H1 (cell line): ENCODE measurements at regions not wholly inside any gene's neighbourhood (a gene's known extent, or its start where the extent isn't known, plus 50 kb on each side); places are given as distances from the start of the nearest gene placed in this dataset.

Experiments used
- NRF1 ChIP-seq: IDR thresholded peaks from 2 replicates; pipeline ENCODE4 v1.6.1; 2011; ENCODE audit warnings: mild to moderate bottlenecking, low read depth, low read length, improper control_type of control experiment
- POLR2A ChIP-seq, 2 experiments: IDR thresholded peaks; 1 replicate in 1 of 2; 2 replicates in 1 of 2; pipeline ENCODE4 v1.6.1; 2011; ENCODE audit warnings: low read depth in 2 of 2, low read length in 2 of 2, mild to moderate bottlenecking in 2 of 2; ENCODE audit errors: control extremely low read depth in 1 of 2
- RNF2 ChIP-seq: fragments of 200-900, 300-1000 bp; sonication (generic); IDR thresholded peaks from 2 replicates; pipeline ENCODE4 v1.7.1; 2016; ENCODE audit warnings: borderline replicate concordance, low read depth, mild to moderate bottlenecking, antibody characterized with exemption, low read length; ENCODE audit not compliant: poor library complexity, severe bottlenecking; ENCODE audit errors: missing control alignments
- TF ChIP-seq, protein P1 (sequence below), 3 experiments: IDR thresholded peaks; 1 replicate in 2 of 3; 2 replicates in 1 of 3; pipeline versions ENCODE4 v1.5.1 to v1.6.1; 2011; ENCODE audit warnings: low read length in 3 of 3, mild to moderate bottlenecking in 3 of 3, inconsistent platforms in 2 of 3, low read depth in 1 of 3, moderate library complexity in 1 of 3; ENCODE audit not compliant: insufficient read depth in 1 of 3; ENCODE audit errors: control extremely low read depth in 1 of 3

DNA sequence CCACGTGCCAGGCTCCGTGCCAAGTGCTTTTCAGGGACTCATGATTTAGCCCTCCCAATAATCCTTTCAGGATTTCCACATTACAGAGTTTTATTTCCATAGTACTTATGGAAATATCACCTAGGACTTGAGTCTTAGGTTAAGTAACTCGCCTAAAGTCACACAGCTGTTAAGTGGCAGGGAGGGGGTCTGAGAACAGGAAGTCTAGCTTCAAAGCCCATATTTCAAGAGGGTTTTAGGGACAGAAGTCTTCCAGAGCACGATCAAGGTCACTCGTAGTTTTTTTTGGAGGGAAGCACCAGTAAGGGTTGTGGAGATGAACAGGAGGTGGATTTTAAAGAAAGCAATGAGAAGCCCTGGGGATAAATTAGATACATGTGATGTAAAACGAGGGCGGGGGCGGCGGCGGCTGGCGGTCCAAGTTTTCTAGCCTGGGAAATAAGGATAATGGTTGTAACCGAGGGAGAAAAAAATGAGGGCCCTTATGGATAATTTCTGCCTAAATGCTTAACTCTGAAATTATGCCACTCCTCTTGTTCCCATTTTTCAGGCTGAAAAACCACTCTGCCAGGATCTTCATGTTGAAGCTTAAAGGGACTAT is 192.6 kb upstream of the FOXN3 start:
- TF ChIP-seq, protein P1, sequence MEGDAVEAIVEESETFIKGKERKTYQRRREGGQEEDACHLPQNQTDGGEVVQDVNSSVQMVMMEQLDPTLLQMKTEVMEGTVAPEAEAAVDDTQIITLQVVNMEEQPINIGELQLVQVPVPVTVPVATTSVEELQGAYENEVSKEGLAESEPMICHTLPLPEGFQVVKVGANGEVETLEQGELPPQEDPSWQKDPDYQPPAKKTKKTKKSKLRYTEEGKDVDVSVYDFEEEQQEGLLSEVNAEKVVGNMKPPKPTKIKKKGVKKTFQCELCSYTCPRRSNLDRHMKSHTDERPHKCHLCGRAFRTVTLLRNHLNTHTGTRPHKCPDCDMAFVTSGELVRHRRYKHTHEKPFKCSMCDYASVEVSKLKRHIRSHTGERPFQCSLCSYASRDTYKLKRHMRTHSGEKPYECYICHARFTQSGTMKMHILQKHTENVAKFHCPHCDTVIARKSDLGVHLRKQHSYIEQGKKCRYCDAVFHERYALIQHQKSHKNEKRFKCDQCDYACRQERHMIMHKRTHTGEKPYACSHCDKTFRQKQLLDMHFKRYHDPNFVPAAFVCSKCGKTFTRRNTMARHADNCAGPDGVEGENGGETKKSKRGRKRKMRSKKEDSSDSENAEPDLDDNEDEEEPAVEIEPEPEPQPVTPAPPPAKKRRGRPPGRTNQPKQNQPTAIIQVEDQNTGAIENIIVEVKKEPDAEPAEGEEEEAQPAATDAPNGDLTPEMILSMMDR (IDR thresholded peaks at IDR 0.05; ENCODE audit: control extremely low read depth in 1 of 3, insufficient read depth in 1 of 3, low read depth in 1 of 3, low read length in 3 of 3), result no peak
- no peak for TF ChIP-seq POLR2A (IDR thresholded peaks at IDR 0.05; ENCODE audit: control extremely low read depth in 1 of 2, low read depth in 2 of 2, low read length in 2 of 2)
- TF ChIP-seq NRF1, result no peak
- no peak for TF ChIP-seq RNF2
